MM.1S (cell line): ENCODE measurements at regions not wholly inside any gene's neighbourhood (a gene's known extent, or its start where the extent isn't known, plus 50 kb on each side); places are given as distances from the start of the nearest gene placed in this dataset.

ENCODE experiments used
- CTCF ChIP-seq: fragments of 300-600 bp; sonication (generic); IDR thresholded peaks from 2 replicates; pipeline ENCODE4 v1.5.1; 2016; ENCODE audit warnings: antibody characterized with exemption, low read length, mixed read lengths
- EZH2 ChIP-seq: fragments of 300-600 bp; sonication (generic); optimal IDR thresholded peaks from 2 replicates; pipeline ENCODE3; 2017; ENCODE audit warnings: low read depth, mild to moderate bottlenecking, antibody characterized with exemption, low read length, mixed read lengths
- EZH2phosphoT487 ChIP-seq: fragments of 300-600 bp; sonication (generic); IDR thresholded peaks from 2 replicates; pipeline ENCODE4 v1.6.1; 2018; ENCODE audit warnings: antibody characterized with exemption, low read length

- no peak for TF ChIP-seq CTCF
- TF ChIP-seq EZH2: no peak
- no peak for TF ChIP-seq EZH2phosphoT487
Measured at GRCh38 chr10:6706725-6707124, 126.6 kb upstream of the PRKCQ start.
